ENCODE measurements at regions not wholly inside any gene's neighbourhood (a gene's known extent, or its start where the extent isn't known, plus 50 kb on each side); places are given as distances from the start of the nearest gene placed in this dataset.

- TF ChIP-seq POLR2AphosphoS5 (IDR thresholded peaks at IDR 0.05): no peak
- TF ChIP-seq CTCF (IDR thresholded peaks at IDR 0.05): no peak
Observed at GRCh38 chr16:22671301-22672076, 142.5 kb upstream of the HS3ST2 start.
